Mesenchymal stem cell (in vitro differentiated cells and primary cell): ENCODE measurements at regions not wholly inside any gene's neighbourhood (a gene's known extent, or its start where the extent isn't known, plus 50 kb on each side); places are given as distances from the start of the nearest gene placed in this dataset.
A peak's percentile ranks its signal among the peaks of the same experiment; 100 is the strongest.
"Not testable (repeated sequence)": the region's sequence is repeated elsewhere in the genome, so short reads cannot be mapped to it uniquely, and the experiment has no call there.

Experiments used
- DNase-seq: peaks from one replicate; pipeline ENCODE4 v3.0.0-alpha.2; 2013
- H2AFZ ChIP-seq: one replicate; pipeline ENCODE4 v1.6.1; 2013; ENCODE audit warnings: low read depth, mild to moderate bottlenecking, control low read depth, inconsistent platforms, low read length, moderate library complexity
- H2AK5ac ChIP-seq: 2 replicates; pipeline ENCODE4 v1.6.1; 2013; ENCODE audit warnings: low read length, moderate library complexity, mild to moderate bottlenecking, inconsistent platforms; ENCODE audit not compliant: severe bottlenecking
- H2BK120ac ChIP-seq: one replicate; pipeline ENCODE4 v1.6.1; 2013; ENCODE audit warnings: low read depth, mild to moderate bottlenecking, inconsistent platforms, low read length, moderate library complexity
- H2BK12ac ChIP-seq, 2 experiments: one replicate each; pipeline ENCODE4 v1.6.1; 2013; ENCODE audit warnings: inconsistent platforms in 2 of 2, low read length in 2 of 2, mild to moderate bottlenecking in 2 of 2, moderate library complexity in 2 of 2, control low read depth in 1 of 2
- H2BK15ac ChIP-seq: one replicate; pipeline ENCODE4 v1.6.1; 2013; ENCODE audit warnings: mild to moderate bottlenecking, low read depth, inconsistent platforms; ENCODE audit not compliant: poor library complexity, severe bottlenecking
- H2BK5ac ChIP-seq: 2 replicates; pipeline ENCODE4 v1.6.1; 2013; ENCODE audit warnings: low read depth, mild to moderate bottlenecking, low read length, control low read depth, inconsistent platforms; ENCODE audit not compliant: poor library complexity, severe bottlenecking
- H3K14ac ChIP-seq, 2 experiments: one replicate each; pipeline ENCODE4 v1.6.1; 2013; ENCODE audit warnings: inconsistent platforms in 2 of 2, low read length in 2 of 2, control low read depth in 1 of 2, mild to moderate bottlenecking in 1 of 2, moderate library complexity in 1 of 2
- H3K18ac ChIP-seq, 2 experiments: one replicate each; pipeline ENCODE4 v1.6.1; 2013; ENCODE audit warnings: inconsistent platforms in 2 of 2, low read length in 2 of 2, control low read depth in 1 of 2, low read depth in 1 of 2, mild to moderate bottlenecking in 1 of 2
- H3K23ac ChIP-seq, 2 experiments: one replicate each; pipeline ENCODE4 v1.6.1; 2013; ENCODE audit warnings: inconsistent platforms in 2 of 2, low read length in 2 of 2, mild to moderate bottlenecking in 2 of 2, moderate library complexity in 2 of 2, control low read depth in 1 of 2
- H3K27ac ChIP-seq: 2 replicates; pipeline ENCODE4 v1.5.1; 2013; ENCODE audit warnings: mild to moderate bottlenecking, moderate library complexity, low read length, control low read depth, inconsistent platforms; ENCODE audit not compliant: poor library complexity, severe bottlenecking
- H3K27me3 ChIP-seq, 2 experiments: 2 replicates each; pipeline versions ENCODE4 v1.6.1 to v1.7.0; 2013; ENCODE audit warnings: low read length in 2 of 2, mild to moderate bottlenecking in 2 of 2, moderate library complexity in 2 of 2, control low read depth in 1 of 2, inconsistent platforms in 1 of 2; ENCODE audit not compliant: control insufficient read depth in 1 of 2, insufficient read depth in 1 of 2
- H3K36me3 ChIP-seq, 2 experiments: 2 replicates each; pipeline versions ENCODE4 v1.6.1 to v1.7.0; 2013; ENCODE audit warnings: low read length in 2 of 2, control low read depth in 1 of 2, inconsistent platforms in 1 of 2, low read depth in 1 of 2, mild to moderate bottlenecking in 1 of 2; ENCODE audit not compliant: insufficient read depth in 2 of 2, control insufficient read depth in 1 of 2
- H3K4ac ChIP-seq, 2 experiments: one replicate each; pipeline ENCODE4 v1.6.1; 2013; ENCODE audit warnings: inconsistent platforms in 2 of 2, low read length in 2 of 2, mild to moderate bottlenecking in 2 of 2, moderate library complexity in 2 of 2, control low read depth in 1 of 2, low read depth in 1 of 2
- H3K4me1 ChIP-seq: 2 replicates; pipeline ENCODE4 v1.6.1; 2013; ENCODE audit warnings: low read depth, low read length, control low read depth; ENCODE audit not compliant: control insufficient read depth, insufficient read depth
- H3K4me2 ChIP-seq: 2 replicates; pipeline ENCODE4 v1.6.1; 2013; ENCODE audit warnings: low read length, mild to moderate bottlenecking, inconsistent platforms; ENCODE audit not compliant: poor library complexity, severe bottlenecking
- H3K4me3 ChIP-seq, 2 experiments: 2 replicates each; pipeline versions ENCODE4 v1.5.1 to v1.7.0; 2013; ENCODE audit warnings: low read length in 2 of 2, mild to moderate bottlenecking in 2 of 2, control low read depth in 1 of 2, low read depth in 1 of 2; ENCODE audit not compliant: insufficient read depth in 1 of 2
- H3K79me1 ChIP-seq: replicated peaks from 2 replicates; pipeline ENCODE4 v1.6.1; 2013; ENCODE audit warnings: mild to moderate bottlenecking, control low read depth, low read length, inconsistent platforms; ENCODE audit not compliant: poor library complexity, severe bottlenecking
- H3K9ac ChIP-seq: 2 replicates; pipeline ENCODE4 v1.7.0; 2013; ENCODE audit warnings: mild to moderate bottlenecking, low read length, moderate library complexity
- H3K9me3 ChIP-seq: 2 replicates; pipeline ENCODE4 v1.7.0; 2013; ENCODE audit warnings: mild to moderate bottlenecking, low read length; ENCODE audit not compliant: control insufficient read depth
- H4K8ac ChIP-seq: one replicate; pipeline ENCODE4 v1.6.1; 2013; ENCODE audit warnings: inconsistent platforms, mild to moderate bottlenecking, low read length, moderate library complexity
- H4K91ac ChIP-seq: one replicate; pipeline ENCODE4 v1.6.1; 2013; ENCODE audit warnings: mild to moderate bottlenecking, low read length, inconsistent platforms
- WGBS: methylation state at CpG from one replicate; pipeline ENCODE4 v1.1.7; 2013; ENCODE audit warnings: mixed read lengths; 5-methylcytosine and 5-hydroxymethylcytosine counted together

- Histone ChIP-seq H2AK5ac (no peak overlapping the region), H2BK120ac (no peak overlapping the region), H2AFZ (no peak overlapping the region), H3K23ac (no peak overlapping the region), H4K8ac (no peak overlapping the region), H3K4me3 (no peak overlapping the region), H3K9me3 (no peaks in the 10 kb centered on the region), H3K14ac (no peak overlapping the region), H3K4me2 (no peak overlapping the region), H3K36me3 (no peaks in the 10 kb centered on the region), H3K27ac (no peak overlapping the region), H3K4ac (no peak overlapping the region), H2BK15ac (no peak overlapping the region), H2BK12ac (no peak overlapping the region), H4K91ac (peak overlapping the region; percentile 83), H3K79me1 (no peaks in the 10 kb centered on the region), H3K18ac (no peak overlapping the region), H2BK5ac (no peak overlapping the region), H3K27me3 (no peaks in the 10 kb centered on the region), H3K9ac (no peak overlapping the region), H3K4me1 (peaks cover 2% of the 10 kb centered on the region)
- no peak for DNase-seq
- 54% methylated on average over 4 of the region's 4 CpGs for WGBS
These were observed 129.6 kb downstream of the ATP6V0E2 start for GRCh38 chr7:150003304-150003810.

GRCh38 chr7:150003973-150004372, 130.2 kb downstream of the ATP6V0E2 start:
- H3K4me3 ChIP-seq, H4K8ac ChIP-seq, H3K4ac ChIP-seq, H2BK12ac ChIP-seq, H3K36me3 ChIP-seq, H3K79me1 ChIP-seq, DNase-seq, H3K4me1 ChIP-seq, H2BK120ac ChIP-seq, H2BK5ac ChIP-seq, H3K18ac ChIP-seq, H2AFZ ChIP-seq, H3K9ac ChIP-seq, H2BK15ac ChIP-seq, H3K14ac ChIP-seq, H3K4me2 ChIP-seq, H3K27me3 ChIP-seq, H3K9me3 ChIP-seq, H3K23ac ChIP-seq, H2AK5ac ChIP-seq, H4K91ac ChIP-seq, H3K27ac ChIP-seq: not testable (repeated sequence)
- WGBS, result 65% methylated on average over 2 of the region's 2 CpGs

- H2BK15ac ChIP-seq, H2BK120ac ChIP-seq, H3K9me3 ChIP-seq, H3K23ac ChIP-seq, H4K8ac ChIP-seq, H3K4me2 ChIP-seq, H2BK5ac ChIP-seq, H2BK12ac ChIP-seq, H3K4me1 ChIP-seq, H2AFZ ChIP-seq, DNase-seq, H3K27me3 ChIP-seq, H3K27ac ChIP-seq, H3K4me3 ChIP-seq, H3K36me3 ChIP-seq, H3K9ac ChIP-seq, H3K79me1 ChIP-seq, H3K4ac ChIP-seq, H4K91ac ChIP-seq, H3K14ac ChIP-seq, H3K18ac ChIP-seq, H2AK5ac ChIP-seq: not testable (repeated sequence)
- WGBS, result 87% methylated on average over 4 of the region's 4 CpGs
These were observed 131.1 kb downstream of the ATP6V0E2 start for GRCh38 chr7:150004843-150005242.

- H2BK5ac ChIP-seq, H3K9ac ChIP-seq, H3K4me2 ChIP-seq, H2BK12ac ChIP-seq, H3K4me1 ChIP-seq, H3K4me3 ChIP-seq, H3K4ac ChIP-seq, H3K23ac ChIP-seq, H3K27ac ChIP-seq, H3K18ac ChIP-seq, H3K9me3 ChIP-seq, H2BK120ac ChIP-seq, H2BK15ac ChIP-seq, H2AFZ ChIP-seq, H2AK5ac ChIP-seq, H4K91ac ChIP-seq, H3K79me1 ChIP-seq, H3K27me3 ChIP-seq, H3K36me3 ChIP-seq, DNase-seq, H3K14ac ChIP-seq, H4K8ac ChIP-seq: not testable (repeated sequence)
- WGBS, result 13% methylated on average over 1 of the region's 9 CpGs
These were observed 136.0 kb downstream of the ATP6V0E2 start for GRCh38 chr7:150009620-150010303.
